NCI-H510A treated with DMSO at 0.1 percent for 48 hours (cell line): ENCODE measurements at regions not wholly inside any gene's neighbourhood (a gene's known extent, or its start where the extent isn't known, plus 50 kb on each side); places are given as distances from the start of the nearest gene placed in this dataset.
"Not testable (repeated sequence)": the region's sequence is repeated elsewhere in the genome, so short reads cannot be mapped to it uniquely, and the experiment has no call there.

Experiments used
- DNase-seq: peaks from one replicate; lab custom pipeline; 2025; lab: John Stamatoyannopoulos, UW

DNA sequence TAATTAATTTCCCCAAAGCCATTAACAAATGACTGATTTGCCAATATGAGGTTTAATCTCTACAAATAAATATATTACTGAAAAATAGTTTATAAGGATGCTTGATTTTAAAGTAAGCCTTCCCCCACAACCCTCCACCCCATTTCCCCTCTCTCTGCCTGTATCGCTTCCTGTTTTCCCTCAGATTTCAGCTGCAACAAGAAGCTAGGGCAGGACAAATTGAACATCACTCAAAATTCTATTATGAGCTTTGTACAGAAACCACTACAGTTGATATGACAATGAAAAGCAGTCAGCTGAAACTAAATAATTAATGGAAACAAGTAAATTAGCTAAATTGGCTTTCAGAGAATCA is 109.0 kb upstream of the SP4 start:
- no peak for DNase-seq

DNA sequence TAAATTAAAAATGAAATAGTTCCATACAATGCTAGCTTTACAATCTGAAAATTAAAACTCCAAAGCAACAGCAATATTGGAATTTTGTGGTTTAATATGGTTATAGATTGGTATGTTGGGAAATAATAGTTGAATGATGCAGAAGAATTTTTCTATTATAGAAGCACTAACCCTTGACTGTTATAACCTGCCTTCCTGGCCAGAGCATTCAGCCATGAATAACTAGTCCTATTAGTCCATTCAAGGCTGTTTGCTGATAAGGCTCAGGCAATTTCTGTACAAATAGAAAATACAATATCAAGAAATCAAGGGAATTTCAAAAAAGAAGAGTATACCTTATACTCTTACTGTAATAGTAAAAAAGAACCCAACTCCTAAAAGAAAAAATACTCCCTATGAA is 101.6 kb upstream of the SP4 start:
- no peak for DNase-seq

DNA sequence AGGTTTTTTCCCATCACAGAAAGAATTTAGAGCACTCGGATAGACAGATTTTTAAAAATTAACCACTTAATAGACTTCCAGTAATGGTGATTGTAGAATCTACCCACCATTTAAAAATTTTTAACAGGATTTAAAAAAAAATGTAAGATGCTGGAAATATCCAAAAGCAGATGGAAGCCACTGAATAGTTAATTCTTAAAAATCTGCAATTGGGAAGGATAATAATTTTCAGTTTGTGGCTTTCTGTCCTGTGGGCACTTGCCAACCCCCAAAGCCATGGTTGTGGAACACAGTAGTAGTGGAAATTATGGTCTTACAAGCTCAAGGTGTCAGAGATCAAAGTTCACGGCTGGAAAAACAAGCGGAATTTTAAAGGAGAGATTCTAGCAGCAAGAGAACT is 101.0 kb upstream of the SP4 start:
- no peak for DNase-seq

DNA sequence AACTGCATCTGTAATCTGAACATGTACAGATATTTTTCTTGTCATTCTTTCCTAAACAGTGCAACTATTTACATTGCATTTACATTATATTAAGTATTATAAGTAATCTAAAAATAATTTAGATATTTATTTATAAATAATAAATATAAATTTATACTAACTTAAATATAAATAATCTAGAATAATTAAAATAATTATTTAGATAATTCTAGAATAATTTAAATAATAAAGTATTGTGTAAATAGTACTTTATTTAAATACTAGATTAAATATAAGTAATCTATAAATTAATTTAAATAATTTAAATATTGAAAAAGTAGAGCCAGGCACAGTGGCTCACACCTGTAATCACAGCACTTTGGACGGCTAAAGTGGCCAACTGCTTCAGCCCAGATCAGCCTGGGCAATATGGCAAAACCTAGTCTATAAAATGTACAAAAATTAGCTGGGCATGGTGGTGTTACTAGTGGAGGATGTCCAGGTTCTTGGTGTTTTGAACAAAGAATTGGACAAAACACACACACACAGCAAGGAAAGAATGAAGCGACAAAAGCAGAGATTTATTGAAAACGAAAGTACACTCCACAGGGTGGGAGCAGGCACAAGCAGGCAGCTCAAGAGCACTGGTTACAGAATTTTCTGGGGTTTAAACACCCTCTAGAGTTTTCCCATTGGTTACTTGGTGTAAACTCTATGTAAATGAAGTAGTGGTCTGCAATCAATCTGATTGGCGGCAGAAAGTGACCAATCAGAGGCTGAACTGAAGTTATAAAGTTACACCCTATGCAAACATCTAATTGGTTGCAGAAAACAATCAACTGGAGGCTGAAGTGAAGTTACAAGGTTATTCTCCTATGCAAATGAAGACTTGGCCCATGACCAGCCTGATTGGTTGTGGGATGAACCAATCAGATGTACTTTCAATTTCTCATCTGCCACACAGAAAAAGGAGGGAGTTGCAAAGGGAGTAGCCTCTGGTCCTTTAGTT is 100.2 kb upstream of the SP4 start:
- no peak for DNase-seq

DNA sequence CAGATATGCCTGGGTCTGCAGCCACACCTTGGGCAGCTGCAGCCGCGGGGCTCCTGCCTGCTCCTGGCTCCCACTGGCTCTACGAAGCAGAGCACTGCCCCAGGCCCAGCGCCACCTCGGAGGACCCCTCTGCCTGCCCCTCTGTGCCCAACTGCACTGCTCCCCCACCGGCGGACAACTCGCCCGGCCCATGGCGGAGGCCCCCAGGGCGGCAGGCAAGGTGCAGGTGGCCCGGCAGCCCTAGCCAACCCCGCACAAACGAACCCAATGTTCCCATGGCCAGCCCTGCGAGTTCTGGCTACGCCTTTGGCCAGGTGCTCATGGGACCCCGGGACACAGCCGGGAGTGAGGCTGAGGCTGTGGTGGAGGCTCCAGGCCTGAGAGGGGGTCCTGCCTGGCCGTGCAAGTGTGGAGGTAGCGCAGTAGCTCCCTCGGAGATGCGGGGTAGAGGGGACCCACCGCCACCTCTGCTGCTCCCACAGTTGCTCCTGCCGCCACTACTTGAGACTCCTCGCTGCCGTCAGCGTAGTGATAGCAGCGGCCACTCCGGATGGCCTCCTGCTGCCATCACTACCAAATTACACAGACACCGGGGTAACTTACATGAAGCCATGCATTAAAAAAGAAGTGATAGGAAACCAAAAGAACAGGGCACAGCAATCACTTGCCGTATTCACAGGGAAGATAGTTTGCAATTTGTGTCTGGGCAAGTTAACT is 97.3 kb upstream of the SP4 start:
- no peak for DNase-seq

DNA sequence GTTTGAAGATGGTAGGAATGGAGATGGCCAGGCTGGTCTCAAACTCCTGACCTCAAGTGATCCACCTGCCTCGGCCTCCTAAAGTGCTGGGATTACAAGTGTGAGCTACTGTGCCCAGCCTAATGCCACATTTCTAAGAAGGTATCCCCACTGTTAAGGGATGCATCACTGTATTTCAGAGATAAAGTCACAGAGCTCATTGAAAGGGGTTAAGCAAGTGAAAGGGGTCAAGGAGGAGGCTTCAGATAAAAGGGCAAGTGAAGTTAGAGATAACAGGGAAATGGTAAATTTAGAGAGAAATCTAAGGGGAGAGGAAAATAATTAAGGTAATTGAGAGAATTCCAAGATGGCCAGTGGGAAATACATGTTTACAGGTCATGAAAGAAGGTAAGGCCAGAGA is 93.0 kb upstream of the SP4 start:
- DNase-seq: no peak

DNA sequence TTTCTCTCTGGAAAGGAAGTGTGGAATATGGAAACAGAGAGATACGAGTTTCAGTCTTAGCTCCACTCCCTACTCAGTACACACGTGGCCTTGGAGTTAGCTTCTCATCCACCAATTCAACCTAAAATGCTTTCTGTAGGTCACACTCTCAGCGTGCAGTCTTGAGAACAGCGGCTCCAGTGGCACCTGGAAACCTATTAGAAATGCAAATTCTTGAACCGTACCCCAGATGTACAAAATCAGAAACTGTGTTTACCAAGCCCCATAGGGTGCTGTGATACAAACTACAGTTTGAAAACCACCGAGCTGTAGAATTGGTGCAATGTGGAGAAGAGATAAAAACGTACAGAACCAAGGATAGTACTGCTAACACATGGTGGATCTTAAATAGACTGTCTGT is 91.1 kb upstream of the SP4 start:
- no peak for DNase-seq

DNA sequence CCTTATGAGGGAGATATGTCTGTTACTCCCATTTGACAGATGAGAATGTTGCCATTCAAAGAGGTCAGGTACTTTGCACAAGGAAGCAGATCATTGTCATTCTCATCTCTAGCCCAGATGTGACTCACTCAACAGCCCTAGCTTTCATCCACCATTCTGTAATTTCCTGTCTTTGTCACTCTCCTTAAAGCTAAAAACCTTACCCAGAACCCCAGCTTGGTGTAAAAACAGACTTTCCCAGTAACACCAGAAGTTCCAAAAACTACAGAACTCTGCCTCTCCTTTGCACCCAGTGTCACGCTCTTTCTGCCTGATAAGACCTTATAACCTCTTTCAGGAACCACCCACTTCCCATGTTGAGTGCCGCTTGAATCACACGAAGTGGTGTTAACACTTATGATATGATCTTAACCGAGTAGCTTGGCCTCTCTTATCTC is 89.1 kb upstream of the SP4 start:
- DNase-seq: no peak

DNA sequence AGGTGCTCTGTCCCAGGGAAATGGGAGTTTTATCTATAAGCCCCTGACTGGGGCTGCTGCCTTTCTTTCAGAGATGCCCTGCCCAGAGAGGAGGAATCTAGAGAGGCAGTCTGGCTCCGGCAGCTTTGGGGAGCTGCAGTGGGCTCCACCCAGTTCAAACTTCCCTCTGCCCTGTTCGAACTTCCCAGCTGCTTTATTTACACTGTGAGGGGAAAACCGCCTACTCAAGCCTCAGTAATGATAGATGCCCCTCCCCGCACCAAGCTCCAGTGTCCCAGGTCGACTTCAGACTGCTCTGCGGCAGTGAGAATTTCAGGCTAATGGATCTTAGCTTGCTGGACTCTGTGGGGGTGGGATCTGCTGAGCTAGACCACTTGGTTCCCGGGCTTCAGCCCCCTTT is 83.0 kb upstream of the SP4 start:
- DNase-seq: not testable (repeated sequence)

DNA sequence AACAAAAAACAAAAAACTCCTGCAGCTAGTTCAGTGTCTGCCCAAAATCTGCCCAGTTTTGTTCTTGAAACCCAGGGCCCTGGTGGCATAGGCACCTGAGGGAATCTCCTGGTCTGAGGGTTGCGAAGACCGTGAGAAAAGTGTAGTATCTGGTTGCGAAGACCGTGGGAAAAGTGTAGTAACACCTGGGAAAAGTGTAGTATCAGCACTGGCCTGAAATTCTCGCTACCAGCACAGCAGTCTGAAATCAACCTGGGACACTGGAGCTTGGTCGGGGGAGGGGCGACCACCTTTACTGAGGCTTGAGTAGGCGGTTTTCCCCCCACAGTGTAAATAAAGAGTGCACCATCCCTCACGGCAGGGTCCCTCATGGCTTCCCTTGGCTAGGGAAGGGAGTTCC is 82.5 kb upstream of the SP4 start:
- no peak for DNase-seq

DNA sequence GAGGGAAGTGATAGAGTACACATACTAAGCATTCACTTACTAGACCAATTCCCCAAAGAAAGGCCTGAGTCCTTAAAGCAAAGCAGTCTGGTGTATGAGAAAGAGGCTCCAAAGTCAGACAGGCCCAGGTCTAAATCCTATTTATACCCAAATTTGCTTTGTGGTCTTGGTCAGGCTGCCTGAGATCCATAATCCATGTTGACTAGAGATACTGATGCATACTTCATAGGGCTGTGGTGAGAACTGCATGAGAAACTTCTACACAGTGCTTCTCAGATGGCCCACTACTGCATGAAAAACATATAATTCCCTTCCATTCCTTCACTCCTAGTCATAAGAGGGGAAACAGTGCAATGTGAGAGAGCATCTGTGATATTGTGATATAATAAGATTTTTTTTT is 81.6 kb upstream of the SP4 start:
- no peak for DNase-seq

DNA sequence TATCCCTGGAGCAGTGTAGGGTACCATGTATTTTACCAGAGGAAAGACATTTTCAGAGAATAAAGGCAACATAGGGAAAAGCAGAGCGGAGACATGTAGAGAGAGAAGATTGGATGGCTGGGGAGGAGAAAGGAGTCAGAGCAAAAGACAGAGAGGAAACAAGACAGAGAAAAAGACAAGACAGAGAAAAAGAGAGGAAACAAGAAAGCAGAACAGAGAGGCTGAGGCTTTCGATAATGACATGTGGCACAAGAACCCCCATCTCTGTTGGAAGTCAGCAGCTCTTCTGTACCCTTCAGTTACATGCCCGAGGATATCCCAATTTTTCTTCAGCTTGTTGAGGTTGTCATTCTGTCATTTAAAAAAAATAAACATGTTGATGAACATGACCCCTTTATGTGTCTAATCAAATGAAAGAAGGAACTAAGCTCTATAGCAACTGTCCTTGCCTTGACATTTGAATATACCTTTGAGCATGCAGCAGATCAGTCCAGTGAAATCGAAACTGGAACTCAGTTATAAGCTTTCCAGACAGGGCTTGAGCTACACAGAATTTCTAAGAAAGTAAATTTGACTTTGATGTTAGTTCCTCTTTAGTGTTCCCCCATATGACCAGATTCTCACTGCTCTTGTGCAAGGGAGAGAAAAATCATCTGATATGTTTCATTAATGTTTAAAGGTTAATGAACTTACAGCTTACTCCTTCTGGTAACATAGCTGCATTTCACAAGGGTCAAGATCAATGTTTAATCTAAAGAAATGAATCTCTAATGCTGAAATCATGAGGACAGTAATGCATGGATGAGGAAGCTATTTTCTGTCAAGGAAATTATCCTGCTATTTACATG is 75.1 kb upstream of the SP4 start:
- DNase-seq: no peak

DNA sequence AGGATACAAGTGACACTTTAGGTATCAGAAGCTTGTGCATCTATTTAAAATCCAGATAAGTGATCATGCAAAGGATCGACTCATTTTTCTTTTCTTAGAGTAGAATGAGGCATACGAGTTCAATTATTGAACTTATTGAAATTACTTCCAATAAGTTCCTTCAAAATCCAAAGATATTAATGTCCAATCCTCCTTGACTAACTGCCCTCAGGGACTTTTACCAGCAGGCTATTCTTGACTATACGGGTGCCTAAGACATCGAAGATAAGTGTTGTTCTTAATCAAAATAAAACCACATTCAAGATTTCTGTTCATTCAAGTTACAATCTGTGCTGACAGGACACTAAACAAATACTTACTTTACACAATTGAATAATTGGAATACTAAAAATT is 74.5 kb upstream of the SP4 start:
- DNase-seq: no peak

DNA sequence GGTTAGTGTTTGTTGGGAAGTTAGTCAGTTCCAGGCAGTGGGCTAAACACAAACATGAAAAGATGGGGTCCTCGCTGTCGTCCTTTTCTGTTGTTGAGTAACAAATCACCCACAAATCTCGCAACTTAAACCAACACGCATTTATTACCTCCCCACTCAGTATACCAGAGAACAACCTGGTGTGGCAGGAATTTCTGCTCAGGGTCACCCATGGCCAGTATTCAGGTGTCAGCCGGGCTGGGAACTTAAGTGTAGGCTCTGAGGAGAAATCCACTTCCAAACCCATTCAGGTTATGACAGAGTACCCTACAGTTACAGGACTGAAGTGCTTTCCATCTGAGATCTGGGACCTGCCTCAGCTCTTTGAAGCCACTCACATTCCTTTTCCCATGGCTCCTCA is 73.6 kb upstream of the SP4 start:
- no peak for DNase-seq

DNA sequence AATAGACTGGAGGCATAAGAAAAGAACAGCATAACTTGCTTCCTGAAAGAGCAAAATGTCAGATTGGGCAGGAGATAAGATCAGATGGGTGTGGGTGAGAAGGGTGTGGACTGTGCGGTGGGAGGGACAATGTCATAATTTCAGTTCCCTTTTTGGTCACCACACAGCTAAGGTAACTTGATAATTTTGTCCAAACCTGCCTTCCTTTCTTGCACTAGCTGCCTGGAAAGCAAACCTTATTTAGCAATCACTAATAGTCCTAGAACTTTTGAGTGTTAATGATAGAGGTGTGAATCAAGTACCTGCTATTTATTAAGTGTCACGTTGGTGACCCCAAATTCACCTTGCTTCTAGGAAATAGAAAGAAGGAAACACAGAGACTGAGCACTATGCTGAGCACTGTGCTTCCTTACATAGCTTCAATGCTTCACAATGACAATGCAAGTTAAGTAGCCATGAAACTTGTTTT is 72.4 kb upstream of the SP4 start:
- no peak for DNase-seq

DNA sequence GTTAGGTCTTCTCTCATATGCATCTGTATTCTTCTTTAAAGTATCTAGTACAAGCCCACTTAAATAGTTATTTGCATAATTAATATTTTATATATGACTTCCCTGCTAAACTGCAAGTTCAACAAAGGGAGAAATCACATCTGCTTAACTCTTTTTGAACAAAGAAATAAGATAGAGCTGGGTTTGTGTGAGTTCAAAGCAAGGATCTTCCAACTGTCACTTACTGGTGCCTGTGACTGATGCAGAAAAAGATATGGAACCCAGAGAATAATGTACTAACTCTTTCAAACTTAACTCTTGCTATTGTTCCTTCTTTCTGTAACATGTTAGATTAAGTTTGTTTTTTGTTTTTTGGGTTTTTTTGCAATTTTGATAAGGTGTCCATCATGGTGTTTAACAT is 71.3 kb upstream of the SP4 start:
- DNase-seq: no peak

DNA sequence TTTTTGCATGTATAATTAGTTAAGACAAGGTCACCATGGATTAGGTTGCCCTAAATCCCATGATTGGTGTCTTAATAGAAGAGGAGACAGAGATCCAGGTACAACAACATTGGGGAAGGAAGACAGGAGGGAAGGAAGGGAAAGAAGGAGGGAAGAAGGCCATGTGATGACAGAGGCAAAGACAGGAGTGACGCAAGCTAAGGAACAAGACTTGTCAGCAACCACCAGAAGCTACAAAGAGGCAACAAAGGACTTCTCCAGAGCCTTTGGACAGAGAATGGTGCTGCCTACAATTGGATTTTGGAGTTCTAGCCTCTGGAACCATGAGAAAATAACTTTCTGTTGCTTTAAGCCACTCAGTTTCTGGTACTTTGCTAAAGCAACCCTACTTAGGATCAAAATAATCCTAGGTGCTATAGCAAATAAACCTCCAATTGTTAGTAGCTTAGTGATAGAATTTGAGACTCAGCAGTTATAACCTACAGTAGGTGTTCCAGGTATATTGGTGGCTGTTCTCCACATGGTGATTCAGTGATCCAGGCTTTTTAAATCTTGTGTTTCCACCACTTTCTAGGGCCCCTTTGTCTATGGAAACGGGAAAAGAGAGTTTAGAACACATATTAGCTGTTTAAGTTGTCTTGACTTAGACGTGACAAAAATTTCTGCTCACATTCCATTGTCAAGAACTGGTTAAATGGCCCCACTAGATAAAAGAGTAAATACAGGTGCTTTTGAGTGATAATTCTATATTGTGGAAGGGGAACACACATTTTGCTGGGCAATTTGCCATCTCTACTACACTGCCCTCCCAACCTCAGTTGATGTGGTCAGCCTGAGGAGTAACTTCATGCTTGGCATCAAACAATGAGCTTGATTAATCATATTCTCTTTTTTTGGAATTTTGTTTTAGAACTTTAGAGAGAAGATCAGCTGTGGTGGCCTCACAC is 70.5 kb upstream of the SP4 start:
- DNase-seq: no peak

DNA sequence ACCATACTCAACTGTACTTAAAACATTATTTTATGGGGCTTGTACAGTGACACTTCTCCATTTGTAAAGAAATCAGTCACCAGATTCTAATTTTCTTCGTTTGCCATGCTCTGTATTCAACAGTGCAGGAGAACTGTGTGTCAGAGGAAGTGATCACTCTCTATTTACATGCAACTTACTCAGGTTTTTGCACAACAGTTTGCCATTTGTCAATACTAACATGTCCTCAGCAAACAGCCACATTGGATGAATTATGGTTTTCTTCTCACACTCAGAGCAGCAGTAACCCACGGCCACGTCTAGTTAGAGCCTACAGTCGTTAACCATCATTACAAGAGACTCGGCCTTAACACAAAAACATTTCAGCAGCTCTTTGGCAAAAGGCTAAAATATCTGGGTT is 69.2 kb upstream of the SP4 start:
- DNase-seq: no peak

DNA sequence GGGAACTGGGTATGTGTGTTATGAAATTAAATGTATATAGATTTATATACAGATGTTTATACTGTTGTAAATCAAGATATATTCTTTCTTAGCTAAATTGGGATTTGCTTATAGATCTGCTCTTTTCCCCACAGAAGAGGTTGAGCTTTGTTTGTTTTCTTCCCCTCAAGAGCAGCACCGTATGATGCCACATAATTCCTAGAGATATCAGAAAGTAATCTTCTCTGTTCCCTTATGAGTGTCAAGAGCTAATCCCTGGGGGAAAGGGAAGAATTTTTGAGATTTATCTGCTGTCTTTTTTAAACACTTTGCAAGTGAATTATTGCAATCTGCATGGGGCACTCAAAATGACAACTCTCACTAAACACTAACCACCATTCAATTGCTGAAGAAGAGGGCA is 68.7 kb upstream of the SP4 start:
- no peak for DNase-seq

DNA sequence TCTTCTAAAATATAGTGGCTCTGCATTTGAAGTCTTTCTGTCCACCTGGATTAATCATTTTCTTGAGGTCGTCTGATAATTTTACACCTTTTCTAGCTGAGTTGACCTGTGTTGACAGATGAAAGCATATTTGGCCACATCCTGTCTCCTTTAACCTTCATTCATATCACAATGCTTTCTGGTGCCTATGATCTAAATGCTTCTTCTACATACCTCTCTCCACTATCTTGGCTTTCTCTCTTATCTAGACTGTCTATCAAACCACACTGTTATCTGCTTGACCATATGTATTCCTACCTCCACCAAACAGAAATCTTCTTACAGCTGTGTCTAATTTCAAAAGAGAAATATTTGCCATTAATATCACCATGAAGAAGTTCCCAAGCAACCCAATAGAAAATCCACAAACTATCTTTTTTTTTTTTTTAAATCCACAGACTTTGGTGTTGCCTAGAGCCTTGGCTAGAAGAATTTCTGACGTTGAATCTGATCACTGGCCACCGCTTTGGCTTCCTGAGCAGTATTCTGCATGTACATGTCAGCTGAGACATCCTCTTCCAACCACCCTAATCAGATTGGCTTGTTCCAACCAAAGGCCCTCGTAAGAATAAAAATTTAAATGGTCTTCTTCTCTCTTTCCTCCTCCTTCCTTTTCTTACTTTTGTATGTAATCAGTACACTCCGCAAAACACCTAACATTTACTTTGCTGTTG is 66.3 kb upstream of the SP4 start:
- DNase-seq: no peak

DNA sequence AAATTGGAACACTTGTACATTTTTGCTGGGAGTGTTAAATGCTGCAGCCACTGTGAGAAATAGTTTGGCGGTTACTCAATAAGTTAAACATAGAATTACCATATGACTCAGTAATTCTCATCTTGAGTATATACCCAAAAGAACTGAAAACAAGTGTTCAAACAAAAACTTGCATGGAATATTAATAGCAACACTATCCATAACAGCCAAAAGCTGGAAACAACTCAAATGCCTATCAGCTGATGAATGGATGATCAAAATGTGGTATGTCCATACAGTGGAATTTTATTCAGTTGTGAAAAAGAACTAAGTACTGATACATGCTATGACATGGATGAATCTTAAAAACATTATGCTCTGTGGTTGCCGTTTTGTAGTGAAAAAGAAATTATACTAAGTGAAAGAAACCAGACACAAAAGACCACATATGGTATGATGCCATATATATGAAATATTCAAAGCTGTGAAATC is 63.0 kb upstream of the SP4 start:
- no peak for DNase-seq
